ENCODE measurements at regions not wholly inside any gene's neighbourhood (a gene's known extent, or its start where the extent isn't known, plus 50 kb on each side); places are given as distances from the start of the nearest gene placed in this dataset.

DNA sequence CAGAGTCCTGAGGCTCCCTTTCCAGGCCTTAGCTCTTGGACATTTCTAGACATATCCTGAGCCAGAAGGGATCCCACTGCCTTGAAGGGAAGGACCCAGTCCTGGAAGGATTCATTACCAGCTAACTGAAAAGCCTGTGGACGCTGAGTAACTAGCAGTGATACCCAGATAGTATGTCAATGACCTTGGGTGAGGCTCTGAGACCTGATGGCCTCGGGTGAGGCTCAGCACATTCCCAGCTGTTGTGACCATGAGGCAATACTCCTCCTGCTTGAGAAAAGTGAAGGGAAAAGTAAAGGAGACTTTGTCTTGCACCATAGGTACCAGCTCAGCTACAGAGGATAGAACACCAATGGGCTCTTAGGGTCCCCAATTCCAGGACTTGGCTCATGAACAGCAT is 268.1 kb downstream of the DKK2 start:
- DNase-seq (ENCODE audit: low spot score): no peak

DNA sequence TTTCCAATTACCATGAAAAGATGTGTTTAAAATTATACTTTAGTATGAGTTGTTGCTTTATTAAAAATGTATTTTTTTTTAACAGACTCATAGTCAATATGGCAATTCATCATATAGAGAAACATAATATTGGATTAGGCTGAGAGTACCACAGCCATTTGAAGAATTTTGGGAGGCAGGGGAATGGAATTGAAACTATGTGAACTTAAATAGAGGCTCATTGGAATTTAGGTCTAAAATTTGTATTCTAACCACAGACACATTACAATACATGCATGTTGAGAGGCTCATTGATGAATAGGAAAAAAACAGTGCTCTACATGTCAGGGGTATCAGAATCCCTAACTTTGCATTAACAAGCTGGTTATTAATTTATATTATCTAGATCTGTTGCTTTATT is 269.6 kb downstream of the DKK2 start:
- DNase-seq (ENCODE audit: low spot score): no peak

DNA sequence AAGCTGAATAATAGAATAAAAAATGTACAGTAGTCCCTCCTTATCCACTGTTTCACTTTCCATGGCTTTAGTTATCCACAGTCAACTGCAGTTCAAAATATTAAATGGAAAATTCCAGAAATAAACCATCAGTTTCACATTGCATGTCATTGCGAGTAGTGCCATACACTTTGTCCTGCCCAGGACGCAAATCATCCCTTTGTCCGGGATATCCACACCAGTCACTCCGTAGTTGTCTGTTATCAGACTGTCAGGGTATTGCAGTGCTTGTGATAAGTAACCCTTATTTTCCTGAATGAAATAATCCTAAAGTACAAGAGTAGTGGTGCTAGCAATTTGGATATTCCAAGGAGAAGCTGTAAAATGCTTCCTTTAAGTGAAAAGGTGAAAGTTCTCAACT is 271.3 kb downstream of the DKK2 start:
- no peak for DNase-seq (ENCODE audit: low spot score)

DNA sequence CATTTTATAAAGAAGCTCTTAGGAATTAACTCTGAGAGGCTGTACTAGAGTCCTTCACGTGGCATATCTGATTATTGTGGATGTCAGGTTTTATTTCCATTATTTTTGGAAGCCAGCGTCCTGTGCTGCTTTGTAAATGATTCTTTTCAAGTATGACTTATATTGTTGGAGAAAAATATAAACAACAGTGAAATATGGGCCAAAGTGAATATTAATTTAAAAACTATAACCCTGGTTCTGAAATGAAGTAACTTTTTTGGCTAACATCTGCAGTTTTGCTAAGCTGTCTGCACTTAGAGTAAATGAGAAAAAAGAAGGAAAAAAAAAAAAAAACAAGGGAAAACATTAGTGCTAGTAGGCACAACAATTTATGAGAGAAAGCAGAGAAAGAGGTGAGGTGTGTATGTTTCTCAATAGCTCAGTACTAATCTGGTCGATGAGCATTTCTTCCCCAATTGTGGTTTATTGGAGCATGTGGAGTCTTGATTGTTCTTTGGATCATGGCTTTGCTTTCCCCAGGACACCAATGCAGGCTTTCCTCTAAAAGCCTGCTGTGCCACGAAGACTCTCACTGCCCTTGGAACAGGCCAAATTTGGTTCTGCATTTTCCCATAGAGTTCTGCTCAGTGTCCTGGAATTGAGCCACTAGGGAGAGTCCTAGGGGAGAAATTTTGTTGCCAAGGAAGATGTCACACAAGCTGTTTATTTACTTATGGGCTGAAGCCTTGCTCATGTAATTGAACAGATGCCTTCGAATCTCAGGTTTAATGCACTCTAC is 273.3 kb downstream of the DKK2 start:
- peak; percentile 48 for DNase-seq (ENCODE audit: low spot score)

DNA sequence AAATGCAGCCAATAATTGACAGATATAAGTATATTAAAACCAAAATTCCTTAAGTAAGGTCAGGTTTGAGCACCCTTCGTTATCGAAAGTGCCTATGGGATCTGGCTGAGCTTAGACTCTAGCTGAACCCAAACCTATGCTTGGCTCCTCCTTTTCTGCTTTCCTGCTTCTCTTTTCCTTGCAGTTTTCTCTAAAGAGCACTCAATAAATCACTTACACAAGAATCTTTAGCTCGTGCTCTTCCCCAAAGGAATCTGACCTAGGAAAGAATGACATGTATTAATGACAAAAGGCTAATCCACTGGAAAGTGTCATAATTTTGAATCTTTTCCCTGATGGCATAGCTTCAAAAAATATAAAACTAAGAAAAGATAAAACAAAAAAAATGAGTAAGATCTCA is 282.7 kb downstream of the DKK2 start:
- DNase-seq (ENCODE audit: low spot score): no peak

DNA sequence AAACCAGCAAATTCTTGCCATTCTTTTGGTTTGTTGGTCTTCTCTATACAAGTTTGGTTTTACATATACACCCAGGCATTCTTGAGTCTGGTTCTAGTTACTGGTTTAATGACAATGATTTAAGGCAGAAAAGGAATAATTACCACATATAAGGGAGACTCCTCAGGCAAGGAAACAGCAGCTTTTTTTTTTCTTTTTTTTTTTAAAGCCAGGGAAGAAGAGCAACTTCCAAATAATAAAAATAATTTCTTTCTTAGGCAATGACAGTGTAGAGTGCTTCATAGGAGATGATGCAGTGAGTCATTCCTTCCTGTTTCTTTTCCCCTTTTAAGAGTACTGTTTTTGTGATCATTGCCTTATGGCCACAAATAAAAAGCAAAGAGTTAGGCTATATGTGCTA is 289.7 kb downstream of the DKK2 start:
- DNase-seq (ENCODE audit: low spot score): no peak

DNA sequence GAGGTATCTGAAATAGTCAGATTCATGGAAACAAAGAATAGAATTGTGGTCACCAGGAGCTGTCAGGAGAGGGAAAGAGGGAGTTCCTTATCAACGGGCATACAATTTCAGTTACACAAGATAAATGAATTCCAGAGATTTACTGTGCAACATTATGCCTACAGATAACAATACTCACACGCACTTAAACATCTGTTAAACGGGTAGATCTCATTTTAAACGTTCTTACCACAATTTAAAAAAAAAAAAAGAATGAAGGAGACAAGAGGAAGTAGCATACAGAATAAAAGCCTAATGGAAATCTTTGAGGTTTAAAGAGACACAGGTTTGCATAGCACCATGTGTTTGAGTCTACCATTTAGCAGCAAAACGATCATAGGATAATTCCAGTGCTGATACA is 298.0 kb downstream of the DKK2 start:
- no peak for DNase-seq (ENCODE audit: low spot score)

DNA sequence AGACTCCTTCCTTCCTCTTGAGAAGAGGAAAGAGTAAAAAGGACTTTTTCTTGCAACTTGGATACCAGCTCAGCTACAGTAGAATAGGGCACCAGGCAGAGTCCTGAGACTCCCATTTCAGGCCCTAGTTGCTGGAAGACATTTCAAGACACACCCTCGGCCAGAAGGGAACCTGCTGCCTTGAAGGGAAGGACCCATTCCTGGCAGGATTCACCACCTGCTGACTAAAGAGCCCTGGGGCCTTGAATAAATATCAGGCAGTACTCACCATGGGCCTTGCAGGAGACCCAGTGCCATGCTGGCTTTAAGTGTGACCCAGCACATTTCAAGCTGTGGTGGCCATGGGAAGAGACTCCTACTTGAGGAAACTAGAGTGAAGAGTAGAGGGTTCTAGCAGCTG is 317.6 kb downstream of the DKK2 start:
- DNase-seq (ENCODE audit: low spot score): no peak

DNA sequence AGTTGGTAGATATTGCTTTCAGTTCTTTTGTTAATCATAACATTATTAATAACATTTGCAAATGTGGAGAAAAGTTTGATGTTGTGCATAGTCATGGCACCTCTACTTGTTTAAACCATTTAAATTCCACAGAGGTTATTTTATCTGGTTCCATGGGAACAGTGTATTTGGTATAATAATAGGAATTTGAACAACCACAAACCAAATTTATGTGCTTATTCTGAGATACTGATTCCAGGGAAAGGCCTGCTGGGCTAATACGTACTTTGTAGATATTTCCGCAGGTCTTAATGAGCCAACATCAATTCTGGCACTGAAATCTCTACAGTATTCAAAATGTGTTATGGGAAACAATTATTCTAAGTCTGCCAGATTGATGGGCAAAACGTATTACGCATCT is 319.0 kb downstream of the DKK2 start:
- DNase-seq (ENCODE audit: low spot score): no peak

DNA sequence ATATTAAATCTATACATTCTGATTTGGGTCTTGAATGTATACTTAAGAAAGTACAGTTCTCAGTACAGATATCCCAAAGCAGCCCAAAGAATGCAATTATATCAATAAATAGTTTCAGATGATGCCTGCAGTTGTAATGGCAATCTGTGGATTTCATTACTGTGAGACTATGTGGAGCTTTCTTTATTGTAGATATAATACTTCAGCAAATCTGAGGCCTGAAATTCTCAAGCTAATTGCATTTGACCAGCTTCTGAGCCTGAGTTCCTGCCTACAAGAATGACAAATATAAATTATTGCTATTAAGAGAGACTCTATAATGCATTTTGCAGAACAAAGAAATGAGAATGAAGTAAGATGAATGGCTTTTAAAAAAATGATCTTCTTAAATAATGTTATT is 320.3 kb downstream of the DKK2 start:
- no peak for DNase-seq (ENCODE audit: low spot score)

DNA sequence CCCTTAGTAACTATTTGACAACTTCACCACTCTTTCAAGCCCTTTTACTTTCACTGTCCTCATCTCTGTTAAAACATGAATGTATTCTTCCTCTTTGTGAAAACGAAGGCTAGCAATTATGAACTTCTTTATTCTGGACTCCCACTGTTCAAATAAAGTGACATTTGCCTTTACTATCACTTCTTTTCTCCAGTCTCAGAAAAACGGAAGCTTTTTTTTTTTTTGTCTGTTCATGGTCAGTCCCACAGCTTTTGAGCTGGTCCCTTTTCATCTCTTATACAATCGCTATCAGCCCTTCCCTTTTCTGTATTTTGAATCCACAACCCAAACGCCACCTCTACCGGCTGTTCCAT is 327.7 kb downstream of the DKK2 start:
- peak; percentile 19 for DNase-seq (ENCODE audit: low spot score)

DNA sequence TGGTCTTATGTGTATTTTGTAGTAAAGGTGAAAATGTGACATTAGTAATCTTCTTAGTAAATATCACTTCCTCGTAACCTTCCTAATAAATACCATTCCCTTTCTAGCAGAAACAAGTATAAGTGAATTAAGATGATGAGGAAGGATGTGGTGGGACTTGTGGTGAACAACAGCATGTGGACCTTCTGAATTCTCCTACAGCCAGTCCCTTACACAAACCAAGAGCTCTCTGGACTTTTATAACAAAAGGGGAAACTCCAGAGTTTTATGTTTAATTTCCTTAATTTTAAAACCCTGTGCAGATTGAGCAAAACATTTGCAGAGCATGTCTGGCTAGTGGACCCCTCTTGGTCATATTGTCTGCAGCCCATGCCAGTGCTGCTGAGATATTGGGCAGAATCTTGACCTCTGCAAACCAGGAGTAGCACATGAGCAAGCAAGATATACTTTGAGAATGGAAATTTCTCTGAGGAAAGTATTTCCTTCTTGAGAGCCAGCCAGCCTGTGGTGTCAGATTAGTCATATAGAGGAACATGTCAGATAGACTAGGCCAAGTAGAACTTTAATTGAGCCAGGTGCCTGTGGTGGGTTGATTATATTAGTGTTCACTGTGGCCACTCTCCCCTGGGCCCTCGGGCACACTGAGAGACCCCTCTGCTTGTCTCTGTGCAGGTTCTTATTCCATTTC is 328.2 kb downstream of the DKK2 start:
- peak; percentile 41 for DNase-seq (ENCODE audit: low spot score)

DNA sequence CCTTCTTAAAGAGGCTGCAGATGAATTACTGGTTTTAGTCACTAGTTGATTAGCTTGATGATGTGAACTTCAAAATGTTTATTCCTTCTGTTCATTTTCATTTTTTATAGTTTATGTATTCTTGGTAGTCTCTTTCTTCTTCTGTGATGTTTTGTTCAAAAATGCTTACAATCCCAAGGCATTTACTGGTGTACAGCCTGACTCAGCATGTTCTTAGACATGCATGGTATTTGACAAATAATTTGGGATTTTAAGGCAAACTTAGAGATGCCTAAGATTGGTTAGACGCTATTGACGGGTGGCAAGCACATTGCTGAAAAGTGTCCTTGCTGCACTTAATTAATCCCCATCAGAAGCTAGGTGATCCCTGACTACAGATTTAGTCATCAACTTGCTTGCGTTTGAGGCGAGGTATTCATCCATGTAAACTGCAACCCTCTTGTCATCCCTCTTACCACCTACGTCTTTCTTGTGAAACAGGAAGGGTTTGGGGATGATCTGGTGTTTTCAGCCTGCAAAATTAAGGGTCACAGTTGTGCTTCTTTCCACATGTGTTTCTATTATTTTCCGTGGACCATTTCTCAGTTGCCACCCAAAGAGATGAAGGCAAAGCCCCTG is 331.8 kb downstream of the DKK2 start:
- no peak for DNase-seq (ENCODE audit: low spot score)

DNA sequence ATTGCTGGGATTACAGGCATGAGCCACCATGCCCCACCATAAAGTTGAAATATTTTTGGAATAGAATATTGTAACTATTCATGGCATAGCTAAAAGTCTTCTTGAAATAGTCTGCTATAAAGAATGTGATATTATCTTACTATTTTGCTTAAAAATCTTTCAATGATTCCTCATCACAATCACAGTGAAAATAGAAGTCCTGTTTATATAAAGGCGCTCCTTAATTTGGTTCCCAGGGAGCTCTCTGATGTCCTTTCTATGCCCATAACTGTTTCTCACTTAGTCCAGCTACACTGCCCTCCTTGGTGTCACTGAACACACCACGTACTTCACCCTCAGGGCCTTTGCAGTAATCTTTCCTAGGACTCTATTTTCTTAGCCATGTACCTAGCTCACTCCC is 331.7 kb upstream of the GIMD1 start:
- no peak for DNase-seq (ENCODE audit: low spot score)

DNA sequence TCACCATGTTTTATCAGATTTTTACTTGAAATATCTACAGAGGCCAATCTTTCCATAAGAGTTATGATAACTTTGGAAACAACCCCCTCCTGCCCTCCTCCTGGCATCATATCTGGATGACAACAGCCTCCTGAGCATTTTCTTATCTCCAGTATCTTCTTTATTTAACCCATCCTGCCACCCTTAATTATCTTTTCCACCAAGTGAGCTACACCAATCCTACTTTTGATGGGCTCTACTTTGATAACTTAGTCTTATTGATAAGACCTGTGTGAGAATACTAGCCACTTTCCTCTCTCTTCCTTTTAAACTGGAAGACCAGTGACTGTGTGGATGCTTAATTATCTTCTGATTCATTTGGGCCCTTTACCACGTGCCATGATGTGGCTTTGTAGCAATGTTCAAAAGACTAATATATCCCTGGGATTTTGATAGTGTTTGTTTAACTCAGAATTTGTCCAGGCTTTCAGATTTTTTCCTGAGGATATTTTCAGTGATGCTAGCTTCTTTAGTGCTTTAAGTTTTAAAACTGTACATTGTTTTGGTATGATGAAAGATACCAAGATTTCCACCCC is 330.1 kb upstream of the GIMD1 start:
- DNase-seq (ENCODE audit: low spot score): no peak

DNA sequence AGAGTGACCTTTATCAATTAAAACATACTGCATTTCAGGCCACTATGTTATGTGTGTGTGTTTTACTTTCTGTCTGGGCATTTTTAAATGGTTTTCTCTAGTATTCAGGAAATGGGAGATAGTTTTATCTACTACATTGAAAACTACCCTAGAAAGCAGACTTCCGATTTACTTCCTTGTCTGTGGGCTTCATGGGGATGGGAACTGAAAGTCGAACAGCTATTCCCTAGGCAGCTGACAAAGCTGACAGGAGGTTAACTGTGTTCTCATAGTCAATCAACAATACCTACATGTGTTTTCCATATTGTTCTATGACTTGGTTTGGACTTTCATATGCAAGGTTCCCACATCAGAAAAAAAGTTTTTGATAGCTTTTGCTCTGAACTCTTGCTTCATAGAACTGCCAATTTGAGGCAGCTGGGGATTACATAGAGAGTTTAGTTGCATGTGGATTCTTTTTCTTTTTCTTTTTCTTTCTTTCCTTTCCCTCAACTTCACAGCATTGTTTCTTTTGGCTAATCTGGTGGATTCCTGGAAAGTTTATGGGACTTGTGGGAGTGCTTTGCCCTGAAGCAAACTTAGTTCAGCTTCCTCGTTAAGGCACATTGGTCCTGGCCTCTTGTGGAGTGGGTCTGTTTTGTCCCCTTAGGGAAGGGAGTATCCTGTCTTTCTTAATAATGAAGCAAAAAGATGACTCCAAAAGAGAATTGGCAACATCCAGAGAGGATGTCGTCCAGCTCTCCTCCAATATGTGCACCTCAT is 327.1 kb upstream of the GIMD1 start:
- no peak for DNase-seq (ENCODE audit: low spot score)

DNA sequence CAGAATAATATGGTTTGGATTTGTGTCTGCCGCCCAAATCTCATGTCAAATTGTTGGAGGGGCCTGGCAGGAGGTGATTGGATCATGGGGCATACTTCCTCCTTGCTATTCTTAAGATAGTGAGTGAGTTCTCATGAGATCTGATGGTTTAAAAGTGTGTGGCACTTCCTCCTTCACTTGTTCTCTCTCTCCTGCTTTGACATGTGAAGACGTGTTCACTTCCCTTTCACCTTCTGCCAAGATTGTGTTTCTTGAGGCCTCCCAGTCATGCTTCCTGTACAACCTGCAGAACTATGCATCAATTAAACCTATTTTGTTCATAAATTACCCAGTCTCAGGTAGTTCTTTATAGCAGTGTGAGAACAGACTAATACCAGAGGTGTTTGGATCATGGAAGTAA is 325.7 kb upstream of the GIMD1 start:
- DNase-seq (ENCODE audit: low spot score): peak; percentile 34

DNA sequence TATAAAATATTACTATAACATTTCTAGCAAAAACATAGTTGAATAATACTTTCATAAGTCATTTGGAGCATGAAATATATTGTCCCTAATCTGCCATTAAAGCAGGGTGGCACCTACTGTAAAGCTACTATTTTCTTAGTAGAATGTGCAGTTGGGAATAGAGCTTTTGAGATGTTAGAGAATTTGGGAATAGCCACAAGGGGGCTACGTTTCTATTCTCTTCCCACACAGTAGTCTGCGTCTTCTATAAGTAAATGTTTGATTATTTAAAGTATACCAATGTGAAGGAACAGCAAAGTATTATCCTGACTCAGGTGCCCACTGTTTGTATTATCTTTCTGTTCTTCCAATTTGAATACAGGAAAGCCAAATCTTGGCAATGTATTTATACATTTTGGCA is 323.2 kb upstream of the GIMD1 start:
- no peak for DNase-seq (ENCODE audit: low spot score)

DNA sequence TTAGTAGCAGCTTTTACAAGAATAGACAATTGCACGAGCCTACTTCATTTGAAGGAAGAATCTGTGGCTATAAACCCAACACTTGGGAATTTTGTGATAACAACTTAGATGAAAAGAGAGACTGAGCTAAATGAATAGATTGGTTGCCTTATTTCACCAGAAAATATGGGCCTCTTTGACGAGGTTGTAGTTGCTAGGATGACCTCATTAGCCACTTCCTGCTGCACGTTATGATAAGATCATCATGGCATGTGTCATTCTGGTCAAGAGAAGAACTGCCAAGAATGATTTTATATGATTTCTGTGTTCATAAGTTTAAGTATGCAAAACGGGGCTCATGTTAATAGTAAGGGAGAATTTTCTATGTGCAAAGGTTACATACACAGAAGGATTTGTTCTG is 321.9 kb upstream of the GIMD1 start:
- no peak for DNase-seq (ENCODE audit: low spot score)

DNA sequence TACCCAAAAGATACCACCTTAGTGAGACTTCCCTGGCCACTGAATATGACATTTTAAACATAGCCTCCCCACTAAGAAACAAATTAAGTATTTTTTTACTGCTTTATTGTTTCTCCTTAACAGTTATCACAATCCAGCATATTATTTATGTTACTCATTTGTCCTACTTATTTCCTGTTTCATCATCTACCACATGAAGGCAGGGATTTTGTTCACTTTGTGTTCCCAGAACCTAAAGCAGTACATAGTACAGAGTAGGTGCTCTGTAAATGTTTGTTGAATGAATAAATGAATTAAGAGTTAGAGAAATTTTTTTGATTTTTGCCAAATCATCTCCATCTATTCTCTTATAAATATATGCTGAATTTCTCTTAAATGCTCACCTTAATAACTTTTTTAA is 318.4 kb upstream of the GIMD1 start:
- DNase-seq (ENCODE audit: low spot score): no peak

DNA sequence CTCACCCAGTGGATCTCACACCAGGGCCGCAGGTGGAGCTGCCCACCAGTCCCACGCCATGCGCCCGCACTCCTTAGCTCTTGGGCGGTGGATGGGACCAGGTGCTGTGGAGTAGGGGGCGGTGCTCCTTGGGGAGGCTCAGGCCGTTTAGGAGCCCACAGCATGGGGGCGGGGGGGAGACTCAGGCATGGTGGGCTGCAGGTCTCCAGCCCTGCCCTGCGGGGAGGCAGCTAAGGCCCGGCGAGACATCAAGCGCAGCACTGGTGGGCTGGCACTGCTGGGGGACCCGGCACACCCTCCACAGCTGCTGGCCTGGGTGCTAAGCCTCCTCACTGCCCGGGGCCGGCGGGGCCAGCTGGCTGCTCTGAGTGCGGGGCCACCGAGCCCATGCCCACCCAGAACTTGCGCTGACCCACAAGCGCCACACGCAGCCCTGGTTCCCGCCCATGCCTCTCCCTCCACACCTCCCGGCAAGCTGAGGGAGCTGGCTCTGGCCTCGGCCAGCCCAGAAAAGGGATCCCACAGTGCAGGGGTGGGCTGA is 312.9 kb upstream of the GIMD1 start:
- DNase-seq (ENCODE audit: low spot score): no peak

DNA sequence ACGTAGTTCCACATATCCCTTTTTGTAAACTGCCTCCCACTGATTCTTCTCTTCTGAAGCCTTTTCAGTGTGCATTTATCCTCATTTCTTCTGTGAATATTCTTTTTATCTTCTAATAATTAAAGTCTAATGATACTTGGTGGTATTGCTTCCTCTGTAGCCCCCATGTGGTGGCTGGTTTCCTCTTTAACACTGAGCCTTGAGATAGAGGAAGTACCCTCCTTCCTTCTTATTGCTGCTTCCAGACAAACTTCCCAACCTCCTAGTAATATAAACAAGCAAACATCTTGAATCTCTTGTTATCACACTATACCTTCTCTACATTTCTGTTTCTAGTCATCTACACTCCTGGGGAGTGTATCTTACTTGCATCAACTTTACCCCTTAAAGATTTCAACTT is 310.5 kb upstream of the GIMD1 start:
- DNase-seq (ENCODE audit: low spot score): no peak

All from pons (tissue), 1 donor.